ENCODE measurements at regions not wholly inside any gene's neighbourhood (a gene's known extent, or its start where the extent isn't known, plus 50 kb on each side); places are given as distances from the start of the nearest gene placed in this dataset.

GRCh38 chr4:63049726-63050125 lies 1359.5 kb downstream of the TECRL start:
- no peak for DNase-seq (ENCODE audit: low spot score)
- in situ Hi-C loops (cut with HindIII; ENCODE audit: extremely low pct_ligation_motif_present, low pct_unique_long_range_greater_than_20kb), result no loop called here
- no peak for FAIRE-seq
- Histone ChIP-seq H3K9me3 (ENCODE audit: low read length) (peaks cover 72% of the 10 kb centered on the region), H3K4me2 (ENCODE audit: low read depth, low read length) (no peak overlapping the region), H4K20me1 (ENCODE audit: insufficient read depth, low read length) (no peaks in the 10 kb centered on the region), H3K9ac (ENCODE audit: insufficient read depth, low read depth, low read length) (no peak overlapping the region), H3K36me3 (replicated peaks in 1 of 2; ENCODE audit: control insufficient read depth in 1 of 2, insufficient read depth in 2 of 2, low read length in 2 of 2) (no peaks in the 10 kb centered on the region), H3K27me3 (ENCODE audit: control insufficient read depth in 1 of 2, insufficient read depth in 2 of 2, low read length in 2 of 2) (no peaks in the 10 kb centered on the region), H3K27ac (ENCODE audit: extremely low read length, insufficient read depth, low read length) (no peak overlapping the region), H3K4me1 (ENCODE audit: insufficient read depth, low read length) (no peaks in the 10 kb centered on the region), H3K79me2 (ENCODE audit: insufficient read depth, low read length) (no peaks in the 10 kb centered on the region), H2AFZ (ENCODE audit: low read length) (no peak overlapping the region), H3K4me3 (replicated peaks in 1 of 3; ENCODE audit: insufficient read depth in 1 of 3, low read depth in 2 of 3, low read length in 3 of 3) (no peak overlapping the region)
- no peak for TF ChIP-seq CSRNP1 (CRISPR knock-in tag; IDR thresholded peaks at IDR 0.05)
- no peak for TF ChIP-seq KLF11 (CRISPR knock-in tag; IDR thresholded peaks at IDR 0.05)
- no peak for TF ChIP-seq MEIS1 (CRISPR knock-in tag; IDR thresholded peaks at IDR 0.05; ENCODE audit: borderline replicate concordance)
- TF ChIP-seq POGK (CRISPR knock-in tag; conservative IDR thresholded peaks at IDR 0.05), result no peak
- no peak for TF ChIP-seq IKZF1 (IDR thresholded peaks at IDR 0.05)
- no peak for TF ChIP-seq ZNF329 (CRISPR knock-in tag; IDR thresholded peaks at IDR 0.05; ENCODE audit: low read depth)
- TF ChIP-seq ZNF878 (CRISPR knock-in tag; IDR thresholded peaks at IDR 0.05), result no peak
- TF ChIP-seq TERF1 (CRISPR knock-in tag; IDR thresholded peaks at IDR 0.05), result no peak
- TF ChIP-seq TEF (CRISPR knock-in tag; IDR thresholded peaks at IDR 0.05), result no peak
- TF ChIP-seq ZNF572 (CRISPR knock-in tag; IDR thresholded peaks at IDR 0.05), result no peak
- no peak for TF ChIP-seq ZNF430 (CRISPR knock-in tag; IDR thresholded peaks at IDR 0.05)
- no peak for TF ChIP-seq HINFP (CRISPR knock-in tag; IDR thresholded peaks at IDR 0.05; ENCODE audit: low read depth)
- no peak for TF ChIP-seq HOXA5 (CRISPR knock-in tag; IDR thresholded peaks at IDR 0.05)
- no TSS peak for BruUV-seq (replicated peaks)
- 0% methylated on average over 1 of the region's 1 CpG for WGBS (ENCODE audit: low lambda C conversion rate)
- POLR2A ChIA-PET, result no interaction called here
- ATAC-seq, result no peak
- intact Hi-C loops (cut with micrococcal nuclease; ENCODE audit: unreplicated experiment), result no loop called here
- CTCF ChIA-PET (ENCODE audit: low intra/inter-chr PET ratio, low total read pairs), result no interaction called here

All from HepG2 (cell line).